GM12878 (cell line): ENCODE measurements at regions not wholly inside any gene's neighbourhood (a gene's known extent, or its start where the extent isn't known, plus 50 kb on each side); places are given as distances from the start of the nearest gene placed in this dataset.

Source experiments
- ATAC-seq: fragments of 200-7000 bp; cut with Tn5 transposase; 3 replicates; pipeline ENCODE4 v1.9.1; 2020; ENCODE audit warnings: mild to moderate bottlenecking, moderate library complexity
- BruUV-seq: library from RNA; stranded (reverse); fragments of 400-500 nt; replicated peaks from 2 replicates; lab custom pipeline; 2021; lab: Mats Ljungman, UMichigan
- CTCF ChIA-PET: fragments of 300-600 bp; sonication (Branson Sonifier 250); formaldehyde crosslinking; extraction: SDS; loops from one replicate; lab custom pipeline; 2021; ENCODE audit warnings: inconsistent platforms; lab: Yijun Ruan, JAX
- POLR2A ChIA-PET: fragments of 350-600 bp; formaldehyde crosslinking; extraction: SDS; loops from one replicate; lab custom pipeline; 2021; ENCODE audit warnings: inconsistent platforms; lab: Charles Lee
- RAD21 ChIA-PET: fragments of 300-600 bp; sonication (Branson Sonifier 250); formaldehyde crosslinking; loops from one replicate; lab custom pipeline; 2023; ENCODE audit warnings: antibody characterized with exemption; ENCODE audit not compliant: unreplicated experiment; lab: Charles Lee
- SMC1A ChIA-PET: fragments of 300-600 bp; sonication (Branson Sonifier 250); formaldehyde crosslinking; loops from one replicate; lab custom pipeline; 2023; ENCODE audit not compliant: unreplicated experiment, uncharacterized antibody; lab: Charles Lee
- DNase-seq: peaks from one replicate; pipeline ENCODE4 v3.0.0-alpha.2; 2011; ENCODE audit warnings: low read depth, low spot score
- FAIRE-seq: peaks from 3 replicates; lab custom pipeline; 2011; peaks lifted over from hg19 to GRCh38; lab: Jason Lieb, UNC
- H2AFZ ChIP-seq: 2 replicates; pipeline ENCODE4 v1.6.0; 2011; ENCODE audit warnings: low read depth, low read length, control low read depth; ENCODE audit not compliant: control insufficient read depth
- H3K27ac ChIP-seq: 2 replicates; pipeline ENCODE4 v1.5.1; 2011; ENCODE audit warnings: control low read depth; ENCODE audit not compliant: control insufficient read depth, insufficient read depth
- H3K27me3 ChIP-seq, 2 experiments: replicated peaks in 1 of 2; 2 replicates each; pipeline versions ENCODE4 v1.6.0 to v1.6.1; 2011; ENCODE audit warnings: low read length in 1 of 2; ENCODE audit not compliant: control insufficient read depth in 2 of 2, insufficient read depth in 2 of 2
- H3K36me3 ChIP-seq, 2 experiments: 2 replicates each; pipeline ENCODE4 v1.5.1; 2011; ENCODE audit warnings: low read length in 1 of 2; ENCODE audit not compliant: control insufficient read depth in 2 of 2, insufficient read depth in 2 of 2
- H3K4me1 ChIP-seq: 2 replicates; pipeline ENCODE4 v1.6.1; 2011; ENCODE audit warnings: mild to moderate bottlenecking, low read length, moderate library complexity, mixed read lengths; ENCODE audit not compliant: control insufficient read depth, insufficient read depth
- H3K4me2 ChIP-seq: 2 replicates; pipeline ENCODE4 v1.6.0; 2011; ENCODE audit warnings: control low read depth; ENCODE audit not compliant: control insufficient read depth, insufficient read depth
- H3K4me3 ChIP-seq: fragments of 200-600 bp; sonication (generic); 2 replicates; pipeline ENCODE4 v1.5.1; 2016
- H3K79me2 ChIP-seq: 2 replicates; pipeline ENCODE4 v1.6.0; 2011; ENCODE audit warnings: low read length; ENCODE audit not compliant: control insufficient read depth, insufficient read depth
- H3K9ac ChIP-seq: 2 replicates; pipeline ENCODE4 v1.8.0; 2011; ENCODE audit warnings: low read length, control low read depth, mixed read lengths; ENCODE audit not compliant: control insufficient read depth, insufficient read depth
- H3K9me3 ChIP-seq: replicated peaks from 3 replicates; pipeline ENCODE4 v1.5.1; 2011; ENCODE audit warnings: mild to moderate bottlenecking, low read length; ENCODE audit not compliant: control insufficient read depth, insufficient read depth
- H4K20me1 ChIP-seq: 2 replicates; pipeline ENCODE4 v1.6.0; 2011; ENCODE audit not compliant: control insufficient read depth, insufficient read depth
- CHD4 ChIP-seq: fragments of 200-600 bp; sonication (generic); IDR thresholded peaks from 2 replicates; pipeline ENCODE4 v1.6.1; 2016; ENCODE audit warnings: mild to moderate bottlenecking
- HCFC1 ChIP-seq: fragments of 150-350 bp; IDR thresholded peaks from 2 replicates; pipeline ENCODE4 v1.6.1; 2014; ENCODE audit warnings: low read length
- IRF4 ChIP-seq: IDR thresholded peaks from 2 replicates; pipeline ENCODE4 v1.6.1; 2011; ENCODE audit warnings: low read depth, low read length
- JUND ChIP-seq: IDR thresholded peaks from 2 replicates; pipeline ENCODE4 v1.6.1; 2012; ENCODE audit warnings: low read depth, mild to moderate bottlenecking, low read length, improper control_type of control experiment, moderate library complexity
- KAT2A ChIP-seq: conservative IDR thresholded peaks from 2 replicates; pipeline ENCODE4 v1.6.1; 2011; ENCODE audit warnings: low read depth, low read length; ENCODE audit not compliant: control insufficient read depth
- KLF5 ChIP-seq: fragments of 450-650 bp; IDR thresholded peaks from 2 replicates; pipeline ENCODE4 v1.6.1; 2014; ENCODE audit warnings: mild to moderate bottlenecking; ENCODE audit not compliant: partially characterized antibody
- PAX5 ChIP-seq: IDR thresholded peaks from 2 replicates; pipeline ENCODE4 v1.6.1; 2011; ENCODE audit warnings: low read depth, low read length, borderline replicate concordance
- PML ChIP-seq: IDR thresholded peaks from 2 replicates; pipeline ENCODE4 v1.6.1; 2012; ENCODE audit warnings: low read length, inconsistent platforms
- POU2F2 ChIP-seq: IDR thresholded peaks from 3 replicates; pipeline ENCODE4 v1.6.1; 2011; ENCODE audit warnings: low read depth, mild to moderate bottlenecking, low read length, borderline replicate concordance
- RCOR1 ChIP-seq: conservative IDR thresholded peaks from 2 replicates; pipeline ENCODE4 v1.6.1; 2012; ENCODE audit warnings: low read depth, low read length, improper control_type of control experiment
- SREBF1 ChIP-seq: IDR thresholded peaks from 2 replicates; pipeline ENCODE4 v1.6.1; 2012; ENCODE audit warnings: mild to moderate bottlenecking, low read length
- ZNF207 ChIP-seq: fragments of 450-650 bp; IDR thresholded peaks from 2 replicates; pipeline ENCODE4 v1.6.1; 2014; ENCODE audit warnings: antibody characterized with exemption, mild to moderate bottlenecking, borderline replicate concordance
- ZNF217 ChIP-seq: fragments of 450-650 bp; IDR thresholded peaks from 2 replicates; pipeline ENCODE4 v1.6.1; 2017; ENCODE audit warnings: antibody characterized with exemption, mild to moderate bottlenecking
- WGBS: methylation state at CpG from one replicate; pipeline ENCODE4 v1.1.6; 2016; ENCODE audit warnings: low lambda C conversion rate; ENCODE audit not compliant: insufficient replicate concordance, insufficient coverage; ENCODE audit errors: missing lambda C conversion rate; 5-methylcytosine and 5-hydroxymethylcytosine counted together
- in situ Hi-C: fragments of 300-500 bp; cut with MboI; formaldehyde crosslinking; loops from 9 replicates; pipeline ENCODE4 v1.14.3; 2018; ENCODE audit warnings: mixed read lengths
- intact Hi-C: fragments of 100-400 bp; cut with micrococcal nuclease; formaldehyde crosslinking; loops from one replicate; pipeline ENCODE4 v1.14.2; 2022; ENCODE audit not compliant: unreplicated experiment
- TF ChIP-seq, protein P1 (sequence below): IDR thresholded peaks from 2 replicates; pipeline ENCODE4 v1.6.1; 2011; ENCODE audit warnings: borderline replicate concordance, low read depth, mild to moderate bottlenecking, moderate library complexity, mixed read lengths, low read length; ENCODE audit not compliant: insufficient read depth; ENCODE audit errors: extremely low read length
- TF ChIP-seq, protein P2 (sequence below): IDR thresholded peaks from 2 replicates; pipeline ENCODE4 v1.6.1; 2012; ENCODE audit warnings: low read depth, low read length, improper control_type of control experiment
- TF ChIP-seq, protein P3 (sequence below): fragments of 450-650 bp; IDR thresholded peaks from 2 replicates; pipeline ENCODE4 v1.6.1; 2017; ENCODE audit warnings: antibody characterized with exemption, mild to moderate bottlenecking, moderate library complexity
- TF ChIP-seq, protein P4 (sequence below): IDR thresholded peaks from 2 replicates; pipeline ENCODE4 v1.6.1; 2011; ENCODE audit warnings: low read depth, mild to moderate bottlenecking, low read length, moderate library complexity, borderline replicate concordance; ENCODE audit errors: extremely low read depth

DNA sequence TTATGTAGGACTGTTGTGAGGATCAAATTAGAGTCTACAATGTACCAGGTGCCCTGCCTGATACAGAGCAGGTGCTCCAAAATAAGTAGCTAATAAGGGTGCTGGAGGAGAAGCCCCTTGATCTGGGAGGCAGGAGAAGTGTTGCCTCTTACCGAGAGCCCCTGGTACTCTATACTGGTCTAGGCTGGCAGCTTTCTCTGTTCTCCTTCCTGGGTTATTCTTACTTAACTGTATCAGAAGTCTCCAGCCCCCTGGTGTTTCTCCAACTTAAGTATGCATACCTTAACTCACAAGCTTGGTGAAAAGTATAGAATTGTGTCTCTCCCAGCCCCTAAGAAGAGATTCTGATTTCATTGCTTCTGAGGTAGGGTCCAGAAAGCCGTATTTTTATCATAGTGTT lies 254.9 kb downstream of the LRIG3 start:
- no peak overlapping the region for H3K27ac ChIP-seq
- no peak for FAIRE-seq
- no peak overlapping the region for H3K4me3 ChIP-seq
- CTCF ChIA-PET = no interaction called here
- POLR2A ChIA-PET = no interaction called here
- intact Hi-C loops = no loop called here
- no TSS peak for BruUV-seq
- H3K4me2 ChIP-seq = no peak overlapping the region
- no peak for TF ChIP-seq CHD4
- TF ChIP-seq, protein P1, sequence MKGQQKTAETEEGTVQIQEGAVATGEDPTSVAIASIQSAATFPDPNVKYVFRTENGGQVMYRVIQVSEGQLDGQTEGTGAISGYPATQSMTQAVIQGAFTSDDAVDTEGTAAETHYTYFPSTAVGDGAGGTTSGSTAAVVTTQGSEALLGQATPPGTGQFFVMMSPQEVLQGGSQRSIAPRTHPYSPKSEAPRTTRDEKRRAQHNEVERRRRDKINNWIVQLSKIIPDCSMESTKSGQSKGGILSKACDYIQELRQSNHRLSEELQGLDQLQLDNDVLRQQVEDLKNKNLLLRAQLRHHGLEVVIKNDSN = no peak
- TF ChIP-seq PML = no peak
- TF ChIP-seq, protein P2, sequence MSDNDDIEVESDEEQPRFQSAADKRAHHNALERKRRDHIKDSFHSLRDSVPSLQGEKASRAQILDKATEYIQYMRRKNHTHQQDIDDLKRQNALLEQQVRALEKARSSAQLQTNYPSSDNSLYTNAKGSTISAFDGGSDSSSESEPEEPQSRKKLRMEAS = no peak
- TF ChIP-seq POU2F2 = no peak
- no peak for TF ChIP-seq KLF5
- TF ChIP-seq HCFC1 = no peak
- TF ChIP-seq, protein P3, sequence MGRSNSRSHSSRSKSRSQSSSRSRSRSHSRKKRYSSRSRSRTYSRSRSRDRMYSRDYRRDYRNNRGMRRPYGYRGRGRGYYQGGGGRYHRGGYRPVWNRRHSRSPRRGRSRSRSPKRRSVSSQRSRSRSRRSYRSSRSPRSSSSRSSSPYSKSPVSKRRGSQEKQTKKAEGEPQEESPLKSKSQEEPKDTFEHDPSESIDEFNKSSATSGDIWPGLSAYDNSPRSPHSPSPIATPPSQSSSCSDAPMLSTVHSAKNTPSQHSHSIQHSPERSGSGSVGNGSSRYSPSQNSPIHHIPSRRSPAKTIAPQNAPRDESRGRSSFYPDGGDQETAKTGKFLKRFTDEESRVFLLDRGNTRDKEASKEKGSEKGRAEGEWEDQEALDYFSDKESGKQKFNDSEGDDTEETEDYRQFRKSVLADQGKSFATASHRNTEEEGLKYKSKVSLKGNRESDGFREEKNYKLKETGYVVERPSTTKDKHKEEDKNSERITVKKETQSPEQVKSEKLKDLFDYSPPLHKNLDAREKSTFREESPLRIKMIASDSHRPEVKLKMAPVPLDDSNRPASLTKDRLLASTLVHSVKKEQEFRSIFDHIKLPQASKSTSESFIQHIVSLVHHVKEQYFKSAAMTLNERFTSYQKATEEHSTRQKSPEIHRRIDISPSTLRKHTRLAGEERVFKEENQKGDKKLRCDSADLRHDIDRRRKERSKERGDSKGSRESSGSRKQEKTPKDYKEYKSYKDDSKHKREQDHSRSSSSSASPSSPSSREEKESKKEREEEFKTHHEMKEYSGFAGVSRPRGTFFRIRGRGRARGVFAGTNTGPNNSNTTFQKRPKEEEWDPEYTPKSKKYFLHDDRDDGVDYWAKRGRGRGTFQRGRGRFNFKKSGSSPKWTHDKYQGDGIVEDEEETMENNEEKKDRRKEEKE = no peak
- TF ChIP-seq SREBF1 = no peak
- TF ChIP-seq, protein P4, sequence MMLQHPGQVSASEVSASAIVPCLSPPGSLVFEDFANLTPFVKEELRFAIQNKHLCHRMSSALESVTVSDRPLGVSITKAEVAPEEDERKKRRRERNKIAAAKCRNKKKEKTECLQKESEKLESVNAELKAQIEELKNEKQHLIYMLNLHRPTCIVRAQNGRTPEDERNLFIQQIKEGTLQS = no peak
- no peak for TF ChIP-seq IRF4
- TF ChIP-seq ZNF207 = no peak
- no peak for TF ChIP-seq KAT2A
- no peak for TF ChIP-seq RCOR1
- TF ChIP-seq ZNF217 = no peak
- no peak for TF ChIP-seq JUND
- no peak for TF ChIP-seq PAX5
- TF ChIP-seq, all 136 proteins: peak for 0
- no peak for DNase-seq
- in situ Hi-C loops = no loop called here
- Histone ChIP-seq H3K9me3 (no peaks in the 10 kb centered on the region), H3K79me2 (no peaks in the 10 kb centered on the region), H2AFZ (no peak overlapping the region), H3K4me1 (no peaks in the 10 kb centered on the region), H3K9ac (no peak overlapping the region), H3K27me3 (no peaks in the 10 kb centered on the region), H3K36me3 (no peaks in the 10 kb centered on the region), H4K20me1 (no peaks in the 10 kb centered on the region)
- SMC1A ChIA-PET = no interaction called here
- no peak for ATAC-seq
- RAD21 ChIA-PET = no interaction called here
- WGBS = 19% methylated on average over 2 of the region's 2 CpGs
